ENCODE measurements at regions not wholly inside any gene's neighbourhood (a gene's known extent, or its start where the extent isn't known, plus 50 kb on each side); places are given as distances from the start of the nearest gene placed in this dataset.

- no peaks in the 10 kb centered on the region for H3K36me3 Mint-ChIP-seq
- CTCF ChIA-PET, result no interaction called here
- POLR2A ChIA-PET, result no interaction called here
- no peak overlapping the region for H3K27ac Mint-ChIP-seq
- no peaks in the 10 kb centered on the region for H3K27me3 Mint-ChIP-seq (ENCODE audit: low read depth)
- ATAC-seq (peak; percentile 71), DNase-seq (ENCODE audit: low spot score) (peak; percentile 12)
- no peak overlapping the region for H3K4me3 Mint-ChIP-seq
- peaks cover 10% of the 10 kb centered on the region for H3K4me1 Mint-ChIP-seq
- no peaks in the 10 kb centered on the region for H3K9me3 Mint-ChIP-seq
- TF ChIP-seq SMAD3 (CRISPR knock-in tag; IDR thresholded peaks at IDR 0.05; ENCODE audit: borderline replicate concordance), result no peak
- TF ChIP-seq, protein P1, sequence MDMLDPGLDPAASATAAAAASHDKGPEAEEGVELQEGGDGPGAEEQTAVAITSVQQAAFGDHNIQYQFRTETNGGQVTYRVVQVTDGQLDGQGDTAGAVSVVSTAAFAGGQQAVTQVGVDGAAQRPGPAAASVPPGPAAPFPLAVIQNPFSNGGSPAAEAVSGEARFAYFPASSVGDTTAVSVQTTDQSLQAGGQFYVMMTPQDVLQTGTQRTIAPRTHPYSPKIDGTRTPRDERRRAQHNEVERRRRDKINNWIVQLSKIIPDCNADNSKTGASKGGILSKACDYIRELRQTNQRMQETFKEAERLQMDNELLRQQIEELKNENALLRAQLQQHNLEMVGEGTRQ (CRISPR knock-in tag; IDR thresholded peaks at IDR 0.05), result no peak
- no peak for TF ChIP-seq JUN (CRISPR knock-in tag; IDR thresholded peaks at IDR 0.05)
- TF ChIP-seq E2F1 (CRISPR knock-in tag; IDR thresholded peaks at IDR 0.05), result no peak
- no peak for TF ChIP-seq RORB (CRISPR knock-in tag; IDR thresholded peaks at IDR 0.05)
- TF ChIP-seq NR3C1 (CRISPR knock-in tag; conservative IDR thresholded peaks at IDR 0.05; ENCODE audit: low read depth), result no peak
- no peak for TF ChIP-seq AFF4 (CRISPR knock-in tag; IDR thresholded peaks at IDR 0.05; ENCODE audit: borderline replicate concordance)
- no peak for TF ChIP-seq ZNF512 (CRISPR knock-in tag; IDR thresholded peaks at IDR 0.05; ENCODE audit: borderline replicate concordance)
- TF ChIP-seq ETV6 (CRISPR knock-in tag; IDR thresholded peaks at IDR 0.05), result no peak
- TF ChIP-seq, protein P2, sequence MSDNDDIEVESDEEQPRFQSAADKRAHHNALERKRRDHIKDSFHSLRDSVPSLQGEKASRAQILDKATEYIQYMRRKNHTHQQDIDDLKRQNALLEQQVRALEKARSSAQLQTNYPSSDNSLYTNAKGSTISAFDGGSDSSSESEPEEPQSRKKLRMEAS (CRISPR knock-in tag; IDR thresholded peaks at IDR 0.05), result no peak
- TF ChIP-seq ZNF263 (CRISPR knock-in tag; IDR thresholded peaks at IDR 0.05; ENCODE audit: low read depth), result no peak
Measured at GRCh38 chr13:59043016-59043415, 1120.7 kb downstream of the DIAPH3 start.

DNA sequence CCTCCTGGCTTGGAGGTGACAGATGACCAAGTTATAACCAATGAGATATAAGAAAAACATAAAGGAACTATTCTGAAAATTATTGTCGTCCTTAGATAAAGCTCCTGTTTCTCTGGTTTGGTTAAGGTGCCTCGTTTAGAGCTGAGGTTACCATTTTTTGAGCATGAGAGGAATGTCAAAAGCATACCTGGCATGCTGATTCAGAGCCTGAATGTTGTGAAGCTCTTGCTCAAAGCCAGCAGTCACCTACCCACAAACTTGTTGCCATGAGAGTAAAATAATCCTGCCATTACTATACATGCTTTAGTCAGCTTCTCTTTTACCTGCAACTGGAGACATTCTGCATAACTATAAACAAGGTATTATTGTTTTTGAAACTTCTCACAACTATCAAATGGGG, 1116.2 kb downstream of the DIAPH3 start:
- Mint-ChIP-seq H3K4me1 (peaks cover 10% of the 10 kb centered on the region), H3K9me3 (no peaks in the 10 kb centered on the region), H3K27ac (no peak overlapping the region), H3K36me3 (no peaks in the 10 kb centered on the region), H3K4me3 (no peak overlapping the region), H3K27me3 (ENCODE audit: low read depth) (no peaks in the 10 kb centered on the region)
- ATAC-seq (no peak), DNase-seq (ENCODE audit: low spot score) (no peak)
- ChIA-PET POLR2A (no interaction called here), CTCF (no interaction called here)
- TF ChIP-seq CREM (CRISPR knock-in tag; IDR thresholded peaks at IDR 0.05) (no peak), ZNF317 (CRISPR knock-in tag; IDR thresholded peaks at IDR 0.05; ENCODE audit: borderline replicate concordance, low read depth) (no peak), NR3C1 (CRISPR knock-in tag; conservative IDR thresholded peaks at IDR 0.05; ENCODE audit: low read depth) (no peak), PREB (CRISPR knock-in tag; IDR thresholded peaks at IDR 0.05; ENCODE audit: borderline replicate concordance) (no peak), ZNF121 (CRISPR knock-in tag; IDR thresholded peaks at IDR 0.05) (no peak), CDX4 (CRISPR knock-in tag; IDR thresholded peaks at IDR 0.05; ENCODE audit: borderline replicate concordance) (no peak), PRRX2 (CRISPR knock-in tag; IDR thresholded peaks at IDR 0.05) (no peak), ELF4 (CRISPR knock-in tag; IDR thresholded peaks at IDR 0.05; ENCODE audit: low read depth) (no peak), TCF7 (CRISPR knock-in tag; IDR thresholded peaks at IDR 0.05; ENCODE audit: low read depth) (no peak), CREB1 (CRISPR knock-in tag; IDR thresholded peaks at IDR 0.05) (no peak), JAZF1 (CRISPR knock-in tag; IDR thresholded peaks at IDR 0.05) (no peak)
- TF ChIP-seq, protein P3, sequence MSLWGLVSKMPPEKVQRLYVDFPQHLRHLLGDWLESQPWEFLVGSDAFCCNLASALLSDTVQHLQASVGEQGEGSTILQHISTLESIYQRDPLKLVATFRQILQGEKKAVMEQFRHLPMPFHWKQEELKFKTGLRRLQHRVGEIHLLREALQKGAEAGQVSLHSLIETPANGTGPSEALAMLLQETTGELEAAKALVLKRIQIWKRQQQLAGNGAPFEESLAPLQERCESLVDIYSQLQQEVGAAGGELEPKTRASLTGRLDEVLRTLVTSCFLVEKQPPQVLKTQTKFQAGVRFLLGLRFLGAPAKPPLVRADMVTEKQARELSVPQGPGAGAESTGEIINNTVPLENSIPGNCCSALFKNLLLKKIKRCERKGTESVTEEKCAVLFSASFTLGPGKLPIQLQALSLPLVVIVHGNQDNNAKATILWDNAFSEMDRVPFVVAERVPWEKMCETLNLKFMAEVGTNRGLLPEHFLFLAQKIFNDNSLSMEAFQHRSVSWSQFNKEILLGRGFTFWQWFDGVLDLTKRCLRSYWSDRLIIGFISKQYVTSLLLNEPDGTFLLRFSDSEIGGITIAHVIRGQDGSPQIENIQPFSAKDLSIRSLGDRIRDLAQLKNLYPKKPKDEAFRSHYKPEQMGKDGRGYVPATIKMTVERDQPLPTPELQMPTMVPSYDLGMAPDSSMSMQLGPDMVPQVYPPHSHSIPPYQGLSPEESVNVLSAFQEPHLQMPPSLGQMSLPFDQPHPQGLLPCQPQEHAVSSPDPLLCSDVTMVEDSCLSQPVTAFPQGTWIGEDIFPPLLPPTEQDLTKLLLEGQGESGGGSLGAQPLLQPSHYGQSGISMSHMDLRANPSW (CRISPR knock-in tag; conservative IDR thresholded peaks at IDR 0.05; ENCODE audit: low read depth), result no peak
- TF ChIP-seq, protein P4, sequence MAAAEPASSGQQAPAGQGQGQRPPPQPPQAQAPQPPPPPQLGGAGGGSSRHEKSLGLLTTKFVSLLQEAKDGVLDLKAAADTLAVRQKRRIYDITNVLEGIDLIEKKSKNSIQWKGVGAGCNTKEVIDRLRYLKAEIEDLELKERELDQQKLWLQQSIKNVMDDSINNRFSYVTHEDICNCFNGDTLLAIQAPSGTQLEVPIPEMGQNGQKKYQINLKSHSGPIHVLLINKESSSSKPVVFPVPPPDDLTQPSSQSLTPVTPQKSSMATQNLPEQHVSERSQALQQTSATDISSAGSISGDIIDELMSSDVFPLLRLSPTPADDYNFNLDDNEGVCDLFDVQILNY (CRISPR knock-in tag; IDR thresholded peaks at IDR 0.05), result no peak

All from WTC11 (cell line).